SK-N-SH treated with all-trans-retinoic acid at 6 μM for 48 hours (cell line): ENCODE measurements at regions not wholly inside any gene's neighbourhood (a gene's known extent, or its start where the extent isn't known, plus 50 kb on each side); places are given as distances from the start of the nearest gene placed in this dataset.

Experiments
- ATAC-seq: fragments of 200-7000 bp; cut with Tn5 transposase; 3 replicates; pipeline ENCODE4 v1.9.1; 2020; ENCODE audit warnings: mild to moderate bottlenecking, moderate library complexity
- ARNTL ChIP-seq: fragments of 450-650 bp; formaldehyde crosslinking; IDR thresholded peaks from 2 replicates; pipeline ENCODE4 v1.5.0; 2020; ENCODE audit warnings: low read depth, mild to moderate bottlenecking, moderate library complexity, borderline replicate concordance
- CSDC2 ChIP-seq: fragments of 250-450 bp; sonication (Bioruptor Pico); IDR thresholded peaks from 2 replicates; pipeline ENCODE4 v1.5.0; 2020; ENCODE audit warnings: mild to moderate bottlenecking, moderate library complexity
- ESRRG ChIP-seq: fragments of 250-450 bp; sonication (Bioruptor Pico); IDR thresholded peaks from 2 replicates; pipeline ENCODE4 v1.6.1; 2021; ENCODE audit warnings: mild to moderate bottlenecking
- GLIS3 ChIP-seq: fragments of 250-450 bp; sonication (Bioruptor Pico); IDR thresholded peaks from 2 replicates; pipeline ENCODE4 v1.5.0; 2020; ENCODE audit warnings: mild to moderate bottlenecking, moderate library complexity
- OSR1 ChIP-seq: fragments of 250-450 bp; sonication (Bioruptor Pico); IDR thresholded peaks from 2 replicates; pipeline ENCODE4 v1.8.0; 2022; ENCODE audit warnings: moderate library complexity, mild to moderate bottlenecking, inconsistent platforms
- PPARA ChIP-seq: fragments of 250-450 bp; sonication (Bioruptor Pico); IDR thresholded peaks from 2 replicates; pipeline ENCODE4 v1.5.0; 2020; ENCODE audit warnings: mild to moderate bottlenecking, borderline replicate concordance
- RARB ChIP-seq: fragments of 250-450 bp; sonication (Bioruptor Pico); IDR thresholded peaks from 2 replicates; pipeline ENCODE4 v1.8.0; 2021; ENCODE audit warnings: mild to moderate bottlenecking, moderate library complexity
- TCF4 ChIP-seq: fragments of 250-450 bp; sonication (Bioruptor Pico); IDR thresholded peaks from 2 replicates; pipeline ENCODE4 v1.8.0; 2021; ENCODE audit warnings: mild to moderate bottlenecking, moderate library complexity, borderline replicate concordance
- TOX ChIP-seq: fragments of 250-450 bp; sonication (Bioruptor Pico); IDR thresholded peaks from 2 replicates; pipeline ENCODE4 v1.8.0; 2021; ENCODE audit warnings: mild to moderate bottlenecking, moderate library complexity, borderline replicate concordance
- ZC3H10 ChIP-seq: fragments of 250-450 bp; sonication (Bioruptor Pico); IDR thresholded peaks from 2 replicates; pipeline ENCODE4 v1.5.1; 2021; ENCODE audit warnings: mild to moderate bottlenecking, moderate library complexity
- ZFP3 ChIP-seq: fragments of 250-450 bp; sonication (Bioruptor Pico); IDR thresholded peaks from 2 replicates; pipeline ENCODE4 v1.5.0; 2020; ENCODE audit warnings: mild to moderate bottlenecking, moderate library complexity
- ZFP30 ChIP-seq: fragments of 450-650 bp; formaldehyde crosslinking; IDR thresholded peaks from 2 replicates; pipeline ENCODE4 v1.5.0; 2022; ENCODE audit warnings: mild to moderate bottlenecking, moderate library complexity
- ZNF565 ChIP-seq: fragments of 450-650 bp; formaldehyde crosslinking; conservative IDR thresholded peaks from 2 replicates; pipeline ENCODE4 v1.5.0; 2020; ENCODE audit warnings: low read depth, mild to moderate bottlenecking, moderate library complexity
- ZNF70 ChIP-seq: fragments of 450-650 bp; formaldehyde crosslinking; IDR thresholded peaks from 2 replicates; pipeline ENCODE4 v1.5.0; 2020; ENCODE audit warnings: mild to moderate bottlenecking, moderate library complexity
- TF ChIP-seq, protein P1 (sequence below): fragments of 250-450 bp; sonication (Bioruptor Pico); IDR thresholded peaks from 2 replicates; pipeline ENCODE4 v1.5.0; 2020; ENCODE audit warnings: mild to moderate bottlenecking, moderate library complexity
- TF ChIP-seq, protein P2 (sequence below): fragments of 250-450 bp; sonication (Bioruptor Pico); IDR thresholded peaks from 2 replicates; pipeline ENCODE4 v1.8.0; 2020; ENCODE audit warnings: mild to moderate bottlenecking, moderate library complexity, borderline replicate concordance
- TF ChIP-seq, protein P3 (sequence below): fragments of 250-450 bp; sonication (Bioruptor Pico); IDR thresholded peaks from 2 replicates; pipeline ENCODE4 v1.5.1; 2021; ENCODE audit warnings: mild to moderate bottlenecking, moderate library complexity
- TF ChIP-seq, protein P4 (sequence below): fragments of 250-450 bp; sonication (Bioruptor Pico); IDR thresholded peaks from 2 replicates; pipeline ENCODE4 v1.8.0; 2021; ENCODE audit warnings: low read depth, mild to moderate bottlenecking, moderate library complexity, borderline replicate concordance

DNA sequence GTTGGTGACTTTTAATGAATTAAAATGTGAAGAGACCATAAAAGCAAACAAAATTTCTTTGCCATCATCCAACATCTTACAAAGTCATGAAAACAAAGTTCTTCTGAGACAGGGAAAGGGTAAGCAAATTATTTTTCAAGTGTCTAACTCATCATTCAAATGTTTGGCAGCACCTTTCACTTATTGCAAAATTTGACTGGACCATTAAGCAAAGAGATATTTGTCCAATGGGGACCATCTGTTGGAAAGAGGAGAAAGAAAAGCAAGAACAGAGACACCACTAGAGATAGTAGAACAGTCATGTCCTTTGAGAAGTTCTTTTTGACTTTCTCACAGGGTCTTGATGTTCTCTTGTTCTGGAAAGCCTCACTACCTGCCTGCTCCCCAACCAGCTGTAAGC is 330.1 kb downstream of the PAPSS1 start:
- TF ChIP-seq CSDC2 (CRISPR knock-in tag): no peak
- TF ChIP-seq TCF4 (CRISPR knock-in tag): no peak
- no peak for TF ChIP-seq ZNF70 (CRISPR knock-in tag)
- TF ChIP-seq, all 23 proteins: peak for 0
- ATAC-seq: no peak

DNA sequence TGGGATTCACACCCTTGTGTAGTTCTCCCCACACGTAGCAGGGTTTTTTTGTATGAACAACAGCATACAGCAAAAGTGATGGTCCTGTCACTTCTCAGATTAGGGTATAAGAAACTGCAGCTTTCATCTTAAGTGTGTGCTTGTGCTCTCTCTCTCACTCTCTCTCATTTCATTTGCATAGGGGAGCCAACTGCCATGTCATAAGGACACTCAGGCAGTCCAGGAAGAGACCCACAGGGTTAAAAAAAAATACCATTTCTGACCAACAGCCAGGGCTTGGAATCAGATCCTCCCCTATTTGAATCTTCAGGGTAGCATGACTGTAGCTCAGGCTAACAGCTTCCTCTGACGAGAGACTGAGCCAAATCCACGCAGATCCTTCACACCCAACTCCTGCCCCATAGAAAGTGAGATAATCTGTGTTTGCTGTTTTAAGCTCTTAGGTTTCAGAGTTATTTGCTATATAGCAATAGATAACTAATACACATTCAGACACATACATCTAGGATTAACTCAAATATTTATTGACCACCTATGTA is 331.2 kb downstream of the PAPSS1 start:
- TF ChIP-seq, protein P1, sequence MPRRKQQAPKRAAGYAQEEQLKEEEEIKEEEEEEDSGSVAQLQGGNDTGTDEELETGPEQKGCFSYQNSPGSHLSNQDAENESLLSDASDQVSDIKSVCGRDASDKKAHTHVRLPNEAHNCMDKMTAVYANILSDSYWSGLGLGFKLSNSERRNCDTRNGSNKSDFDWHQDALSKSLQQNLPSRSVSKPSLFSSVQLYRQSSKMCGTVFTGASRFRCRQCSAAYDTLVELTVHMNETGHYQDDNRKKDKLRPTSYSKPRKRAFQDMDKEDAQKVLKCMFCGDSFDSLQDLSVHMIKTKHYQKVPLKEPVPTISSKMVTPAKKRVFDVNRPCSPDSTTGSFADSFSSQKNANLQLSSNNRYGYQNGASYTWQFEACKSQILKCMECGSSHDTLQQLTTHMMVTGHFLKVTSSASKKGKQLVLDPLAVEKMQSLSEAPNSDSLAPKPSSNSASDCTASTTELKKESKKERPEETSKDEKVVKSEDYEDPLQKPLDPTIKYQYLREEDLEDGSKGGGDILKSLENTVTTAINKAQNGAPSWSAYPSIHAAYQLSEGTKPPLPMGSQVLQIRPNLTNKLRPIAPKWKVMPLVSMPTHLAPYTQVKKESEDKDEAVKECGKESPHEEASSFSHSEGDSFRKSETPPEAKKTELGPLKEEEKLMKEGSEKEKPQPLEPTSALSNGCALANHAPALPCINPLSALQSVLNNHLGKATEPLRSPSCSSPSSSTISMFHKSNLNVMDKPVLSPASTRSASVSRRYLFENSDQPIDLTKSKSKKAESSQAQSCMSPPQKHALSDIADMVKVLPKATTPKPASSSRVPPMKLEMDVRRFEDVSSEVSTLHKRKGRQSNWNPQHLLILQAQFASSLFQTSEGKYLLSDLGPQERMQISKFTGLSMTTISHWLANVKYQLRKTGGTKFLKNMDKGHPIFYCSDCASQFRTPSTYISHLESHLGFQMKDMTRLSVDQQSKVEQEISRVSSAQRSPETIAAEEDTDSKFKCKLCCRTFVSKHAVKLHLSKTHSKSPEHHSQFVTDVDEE (CRISPR knock-in tag): no peak
- TF ChIP-seq OSR1 (CRISPR knock-in tag) (no peak), CSDC2 (CRISPR knock-in tag) (no peak), ARNTL (no peak), GLIS3 (CRISPR knock-in tag) (no peak), ZNF70 (CRISPR knock-in tag) (no peak), PPARA (CRISPR knock-in tag) (no peak), ESRRG (CRISPR knock-in tag) (no peak), RARB (CRISPR knock-in tag) (no peak)
- TF ChIP-seq, protein P2, sequence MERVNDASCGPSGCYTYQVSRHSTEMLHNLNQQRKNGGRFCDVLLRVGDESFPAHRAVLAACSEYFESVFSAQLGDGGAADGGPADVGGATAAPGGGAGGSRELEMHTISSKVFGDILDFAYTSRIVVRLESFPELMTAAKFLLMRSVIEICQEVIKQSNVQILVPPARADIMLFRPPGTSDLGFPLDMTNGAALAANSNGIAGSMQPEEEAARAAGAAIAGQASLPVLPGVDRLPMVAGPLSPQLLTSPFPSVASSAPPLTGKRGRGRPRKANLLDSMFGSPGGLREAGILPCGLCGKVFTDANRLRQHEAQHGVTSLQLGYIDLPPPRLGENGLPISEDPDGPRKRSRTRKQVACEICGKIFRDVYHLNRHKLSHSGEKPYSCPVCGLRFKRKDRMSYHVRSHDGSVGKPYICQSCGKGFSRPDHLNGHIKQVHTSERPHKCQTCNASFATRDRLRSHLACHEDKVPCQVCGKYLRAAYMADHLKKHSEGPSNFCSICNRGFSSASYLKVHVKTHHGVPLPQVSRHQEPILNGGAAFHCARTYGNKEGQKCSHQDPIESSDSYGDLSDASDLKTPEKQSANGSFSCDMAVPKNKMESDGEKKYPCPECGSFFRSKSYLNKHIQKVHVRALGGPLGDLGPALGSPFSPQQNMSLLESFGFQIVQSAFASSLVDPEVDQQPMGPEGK: no peak
- TF ChIP-seq, protein P3, sequence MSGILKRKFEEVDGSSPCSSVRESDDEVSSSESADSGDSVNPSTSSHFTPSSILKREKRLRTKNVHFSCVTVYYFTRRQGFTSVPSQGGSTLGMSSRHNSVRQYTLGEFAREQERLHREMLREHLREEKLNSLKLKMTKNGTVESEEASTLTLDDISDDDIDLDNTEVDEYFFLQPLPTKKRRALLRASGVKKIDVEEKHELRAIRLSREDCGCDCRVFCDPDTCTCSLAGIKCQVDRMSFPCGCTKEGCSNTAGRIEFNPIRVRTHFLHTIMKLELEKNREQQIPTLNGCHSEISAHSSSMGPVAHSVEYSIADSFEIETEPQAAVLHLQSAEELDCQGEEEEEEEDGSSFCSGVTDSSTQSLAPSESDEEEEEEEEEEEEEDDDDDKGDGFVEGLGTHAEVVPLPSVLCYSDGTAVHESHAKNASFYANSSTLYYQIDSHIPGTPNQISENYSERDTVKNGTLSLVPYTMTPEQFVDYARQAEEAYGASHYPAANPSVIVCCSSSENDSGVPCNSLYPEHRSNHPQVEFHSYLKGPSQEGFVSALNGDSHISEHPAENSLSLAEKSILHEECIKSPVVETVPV (CRISPR knock-in tag): no peak
- ATAC-seq: no peak

DNA sequence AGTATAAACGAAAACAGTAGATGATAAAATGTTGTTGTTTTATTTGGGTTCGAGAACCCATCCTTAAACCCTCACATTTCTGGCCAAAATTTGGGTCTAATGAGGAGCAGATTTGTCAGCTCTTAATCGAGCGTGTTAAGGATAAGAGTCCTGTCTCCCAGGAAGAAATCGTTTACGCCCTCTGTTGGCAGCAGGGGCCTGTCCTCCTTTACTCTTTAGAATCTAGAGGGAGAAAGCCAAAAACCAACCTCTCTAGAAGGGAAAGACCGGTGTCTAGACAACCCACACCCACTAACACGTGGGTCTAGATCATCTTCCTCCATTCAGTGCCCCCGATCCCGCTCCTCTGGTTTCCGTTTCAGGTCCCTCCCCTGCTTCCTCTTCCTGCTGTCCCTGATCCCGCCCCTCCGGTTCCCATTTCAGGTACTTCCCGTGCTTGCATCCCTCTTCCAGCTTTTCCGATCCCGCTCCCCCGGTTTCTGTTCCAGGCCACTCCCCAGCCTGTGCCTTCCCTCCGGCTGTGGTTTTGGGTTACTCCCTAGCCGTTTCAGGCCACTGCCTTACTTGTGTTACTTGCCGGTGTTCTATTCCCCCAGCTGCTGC is 339.1 kb downstream of the PAPSS1 start:
- no peak for ATAC-seq
- TF ChIP-seq TOX (CRISPR knock-in tag) (no peak), CSDC2 (CRISPR knock-in tag) (no peak), PPARA (CRISPR knock-in tag) (no peak), ZNF565 (CRISPR knock-in tag) (no peak)
- TF ChIP-seq, protein P2: no peak

DNA sequence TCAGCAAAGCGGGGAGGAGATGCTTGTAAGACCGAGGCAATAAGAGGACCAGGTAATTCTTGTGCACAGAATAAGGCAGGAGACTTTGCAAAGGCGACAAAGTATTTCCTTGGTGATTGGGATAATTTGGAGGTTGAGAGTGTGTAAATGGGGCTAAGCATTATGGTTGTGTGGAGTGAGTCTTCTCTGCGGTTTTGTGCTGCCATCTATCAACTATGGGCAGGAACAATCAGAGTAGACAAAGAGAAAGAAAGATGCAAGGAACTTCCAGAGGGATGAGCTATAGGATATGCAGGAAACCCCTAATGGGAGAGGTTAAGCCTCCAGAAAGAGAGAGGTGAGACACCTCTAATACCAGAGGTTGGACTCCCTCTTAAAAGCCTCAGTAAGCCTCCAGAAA is 339.8 kb downstream of the PAPSS1 start:
- peak; percentile 72 for ATAC-seq
- TF ChIP-seq ZFP3 (CRISPR knock-in tag) (no peak), PPARA (CRISPR knock-in tag) (no peak), ZFP30 (no peak), RARB (CRISPR knock-in tag) (no peak), ZC3H10 (CRISPR knock-in tag) (no peak)
- TF ChIP-seq, protein P4, sequence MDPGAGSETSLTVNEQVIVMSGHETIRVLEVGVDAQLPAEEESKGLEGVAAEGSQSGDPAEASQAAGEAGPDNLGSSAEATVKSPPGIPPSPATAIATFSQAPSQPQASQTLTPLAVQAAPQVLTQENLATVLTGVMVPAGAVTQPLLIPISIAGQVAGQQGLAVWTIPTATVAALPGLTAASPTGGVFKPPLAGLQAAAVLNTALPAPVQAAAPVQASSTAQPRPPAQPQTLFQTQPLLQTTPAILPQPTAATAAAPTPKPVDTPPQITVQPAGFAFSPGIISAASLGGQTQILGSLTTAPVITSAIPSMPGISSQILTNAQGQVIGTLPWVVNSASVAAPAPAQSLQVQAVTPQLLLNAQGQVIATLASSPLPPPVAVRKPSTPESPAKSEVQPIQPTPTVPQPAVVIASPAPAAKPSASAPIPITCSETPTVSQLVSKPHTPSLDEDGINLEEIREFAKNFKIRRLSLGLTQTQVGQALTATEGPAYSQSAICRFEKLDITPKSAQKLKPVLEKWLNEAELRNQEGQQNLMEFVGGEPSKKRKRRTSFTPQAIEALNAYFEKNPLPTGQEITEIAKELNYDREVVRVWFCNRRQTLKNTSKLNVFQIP: no peak
- TF ChIP-seq, protein P3 (CRISPR knock-in tag): no peak
